Activated CD8-positive, alpha-beta T cell treated with anti-CD3 and anti-CD28 coated beads, Interleukin-2, amount 10 ng/mL, durations not matched to agents 7 days and 5 days (primary cell): ENCODE measurements at regions not wholly inside any gene's neighbourhood (a gene's known extent, or its start where the extent isn't known, plus 50 kb on each side); places are given as distances from the start of the nearest gene placed in this dataset.

Experiments used
- ATAC-seq: fragments of 150-1000 bp; cut with Tn5 transposase; one replicate; pipeline ENCODE4 v1.10.0; 2021; ENCODE audit warnings: moderate library complexity
- CTCF ChIA-PET: fragments of 350-600 bp; sonication (Branson Sonifier 250); formaldehyde crosslinking; loops from one replicate; lab custom pipeline; 2021; ENCODE audit warnings: antibody characterized with exemption; lab: Charles Lee
- POLR2A ChIA-PET: fragments of 350-600 bp; sonication (Branson Sonifier 250); formaldehyde crosslinking; loops from one replicate; lab custom pipeline; 2021; ENCODE audit warnings: antibody characterized with exemption; lab: Charles Lee
- DNase-seq: peaks from one replicate; pipeline ENCODE4 v3.0.0-alpha.2; 2020
- H3K27ac Mint-ChIP-seq: one replicate; pipeline ENCODE4 v1.8.0; 2021; ENCODE audit warnings: mild to moderate bottlenecking, mixed read lengths
- H3K27me3 Mint-ChIP-seq: one replicate; pipeline ENCODE4 v1.8.0; 2021; ENCODE audit warnings: low read depth, mixed read lengths
- H3K36me3 Mint-ChIP-seq: one replicate; pipeline ENCODE4 v1.8.0; 2021; ENCODE audit warnings: low read depth, mixed read lengths
- H3K4me1 Mint-ChIP-seq: one replicate; pipeline ENCODE4 v1.8.0; 2021; ENCODE audit warnings: low read depth, mixed read lengths
- H3K4me3 Mint-ChIP-seq: one replicate; pipeline ENCODE4 v1.8.0; 2021; ENCODE audit warnings: mild to moderate bottlenecking, mixed read lengths
- H3K9me3 Mint-ChIP-seq: one replicate; pipeline ENCODE4 v1.8.0; 2022; ENCODE audit warnings: mixed read lengths; ENCODE audit not compliant: insufficient read depth

- no peaks in the 10 kb centered on the region for H3K36me3 Mint-ChIP-seq
These were observed 291.7 kb downstream of the GBA3 start for GRCh38 chr4:22984390-22984789.

GRCh38 chr4:22978656-22979055, 285.9 kb downstream of the GBA3 start:
- POLR2A ChIA-PET, result no interaction called here
- H3K27ac Mint-ChIP-seq, result no peak overlapping the region
- ATAC-seq, result no peak
- peaks cover 5% of the 10 kb centered on the region for H3K9me3 Mint-ChIP-seq
- H3K4me3 Mint-ChIP-seq, result no peak overlapping the region
- H3K27me3 Mint-ChIP-seq, result no peaks in the 10 kb centered on the region
- DNase-seq, result no peak
- H3K4me1 Mint-ChIP-seq, result no peaks in the 10 kb centered on the region
- H3K36me3 Mint-ChIP-seq, result no peaks in the 10 kb centered on the region
- CTCF ChIA-PET, result no interaction called here

More at GRCh38 chr4:22984390-22984789, 291.7 kb downstream of the GBA3 start:
- no peak for DNase-seq
- Mint-ChIP-seq H3K4me1 (no peaks in the 10 kb centered on the region), H3K9me3 (no peaks in the 10 kb centered on the region), H3K27ac (no peak overlapping the region), H3K4me3 (no peak overlapping the region), H3K27me3 (no peaks in the 10 kb centered on the region)
- ChIA-PET CTCF (no interaction called here), POLR2A (no interaction called here)
- no peak for ATAC-seq

GRCh38 chr4:22970665-22971064, 277.9 kb downstream of the GBA3 start:
- ChIA-PET CTCF (no interaction called here), POLR2A (no interaction called here)
- DNase-seq (no peak), ATAC-seq (no peak)
- Mint-ChIP-seq H3K36me3 (no peaks in the 10 kb centered on the region), H3K9me3 (peaks cover 5% of the 10 kb centered on the region), H3K27ac (no peak overlapping the region), H3K4me3 (no peak overlapping the region), H3K4me1 (no peaks in the 10 kb centered on the region), H3K27me3 (no peaks in the 10 kb centered on the region)

GRCh38 chr4:22969287-22969896, 276.7 kb downstream of the GBA3 start:
- DNase-seq, result no peak
- no peak overlapping the region for H3K27ac Mint-ChIP-seq
- ChIA-PET CTCF (no interaction called here), POLR2A (no interaction called here)
- peaks cover 5% of the 10 kb centered on the region for H3K9me3 Mint-ChIP-seq
- H3K4me3 Mint-ChIP-seq, result no peak overlapping the region
- ATAC-seq, result no peak
- no peaks in the 10 kb centered on the region for H3K36me3 Mint-ChIP-seq
- H3K4me1 Mint-ChIP-seq, result no peaks in the 10 kb centered on the region
- no peaks in the 10 kb centered on the region for H3K27me3 Mint-ChIP-seq

GRCh38 chr4:22962295-22962694, 269.6 kb downstream of the GBA3 start:
- Mint-ChIP-seq H3K4me1 (no peaks in the 10 kb centered on the region), H3K27me3 (no peaks in the 10 kb centered on the region), H3K36me3 (no peaks in the 10 kb centered on the region), H3K27ac (no peak overlapping the region), H3K9me3 (peaks cover 3% of the 10 kb centered on the region), H3K4me3 (no peak overlapping the region)
- DNase-seq (no peak), ATAC-seq (no peak)
- CTCF ChIA-PET, result no interaction called here
- POLR2A ChIA-PET, result no interaction called here

GRCh38 chr4:22959483-22959882, 266.7 kb downstream of the GBA3 start:
- CTCF ChIA-PET, result no interaction called here
- DNase-seq, result no peak
- no peak for ATAC-seq
- Mint-ChIP-seq H3K4me1 (no peaks in the 10 kb centered on the region), H3K27me3 (no peaks in the 10 kb centered on the region), H3K36me3 (no peaks in the 10 kb centered on the region), H3K4me3 (no peak overlapping the region), H3K27ac (no peak overlapping the region), H3K9me3 (peaks cover 3% of the 10 kb centered on the region)
- POLR2A ChIA-PET, result no interaction called here

- no peak overlapping the region for H3K4me3 Mint-ChIP-seq
- POLR2A ChIA-PET, result no interaction called here
- DNase-seq (no peak), ATAC-seq (no peak)
- no peaks in the 10 kb centered on the region for H3K27me3 Mint-ChIP-seq
- no peak overlapping the region for H3K27ac Mint-ChIP-seq
- CTCF ChIA-PET, result no interaction called here
- peaks cover 3% of the 10 kb centered on the region for H3K9me3 Mint-ChIP-seq
- H3K36me3 Mint-ChIP-seq, result no peaks in the 10 kb centered on the region
- no peaks in the 10 kb centered on the region for H3K4me1 Mint-ChIP-seq
These were observed 265.1 kb downstream of the GBA3 start for GRCh38 chr4:22957774-22958309.

GRCh38 chr4:22949161-22949855, 256.6 kb downstream of the GBA3 start:
- POLR2A ChIA-PET, result no interaction called here
- CTCF ChIA-PET, result no interaction called here
- H3K4me3 Mint-ChIP-seq, result no peak overlapping the region
- DNase-seq (no peak), ATAC-seq (no peak)
- H3K4me1 Mint-ChIP-seq, result no peaks in the 10 kb centered on the region
- no peaks in the 10 kb centered on the region for H3K36me3 Mint-ChIP-seq
- H3K27ac Mint-ChIP-seq, result no peak overlapping the region
- H3K27me3 Mint-ChIP-seq, result no peaks in the 10 kb centered on the region
- no peaks in the 10 kb centered on the region for H3K9me3 Mint-ChIP-seq

GRCh38 chr4:22947851-22948250, 255.1 kb downstream of the GBA3 start:
- H3K4me1 Mint-ChIP-seq, result no peaks in the 10 kb centered on the region

GRCh38 chr4:22942920-22943559, 250.3 kb downstream of the GBA3 start:
- H3K9me3 Mint-ChIP-seq, result no peaks in the 10 kb centered on the region
- H3K27me3 Mint-ChIP-seq, result no peaks in the 10 kb centered on the region
- no peaks in the 10 kb centered on the region for H3K36me3 Mint-ChIP-seq
- POLR2A ChIA-PET, result no interaction called here
- H3K4me1 Mint-ChIP-seq, result no peaks in the 10 kb centered on the region
- ATAC-seq (no peak), DNase-seq (no peak)
- H3K4me3 Mint-ChIP-seq, result no peak overlapping the region
- no peak overlapping the region for H3K27ac Mint-ChIP-seq
- CTCF ChIA-PET, result no interaction called here

More at GRCh38 chr4:22947851-22948250, 255.1 kb downstream of the GBA3 start:
- CTCF ChIA-PET, result no interaction called here
- no peak for DNase-seq
- no peak overlapping the region for H3K27ac Mint-ChIP-seq
- no peak overlapping the region for H3K4me3 Mint-ChIP-seq
- no peaks in the 10 kb centered on the region for H3K36me3 Mint-ChIP-seq
- no peaks in the 10 kb centered on the region for H3K9me3 Mint-ChIP-seq
- no peak for ATAC-seq
- H3K27me3 Mint-ChIP-seq, result no peaks in the 10 kb centered on the region
- POLR2A ChIA-PET, result no interaction called here

- ATAC-seq (no peak), DNase-seq (no peak)
- Mint-ChIP-seq H3K36me3 (no peaks in the 10 kb centered on the region), H3K4me1 (no peaks in the 10 kb centered on the region), H3K9me3 (no peaks in the 10 kb centered on the region), H3K4me3 (no peak overlapping the region), H3K27me3 (no peaks in the 10 kb centered on the region), H3K27ac (no peak overlapping the region)
- POLR2A ChIA-PET, result no interaction called here
- CTCF ChIA-PET, result no interaction called here
These were observed 249.1 kb downstream of the GBA3 start for GRCh38 chr4:22941688-22942375.

- no peak overlapping the region for H3K27ac Mint-ChIP-seq
- no peaks in the 10 kb centered on the region for H3K4me1 Mint-ChIP-seq
- ATAC-seq (no peak), DNase-seq (no peak)
- H3K36me3 Mint-ChIP-seq, result no peaks in the 10 kb centered on the region
- ChIA-PET CTCF (no interaction called here), POLR2A (no interaction called here)
- H3K9me3 Mint-ChIP-seq, result no peaks in the 10 kb centered on the region
- H3K27me3 Mint-ChIP-seq, result no peaks in the 10 kb centered on the region
- H3K4me3 Mint-ChIP-seq, result no peak overlapping the region
These were observed 239.6 kb downstream of the GBA3 start for GRCh38 chr4:22932326-22932725.
